Heart left ventricle (tissue), 16 donors: ENCODE measurements at regions not wholly inside any gene's neighbourhood (a gene's known extent, or its start where the extent isn't known, plus 50 kb on each side); places are given as distances from the start of the nearest gene placed in this dataset.

ENCODE experiments used
- ATAC-seq, 4 donors: fragments of 200-7000 bp; cut with Tn5 transposase; one replicate each; pipeline ENCODE4 v1.9.1; 2020 to 2022; ENCODE audit warnings: moderate library complexity in 4 of 4, mild to moderate bottlenecking in 3 of 4, moderate number of reproducible peaks in 1 of 4
- DNase-seq, 5 donors: peaks; one replicate each; pipeline ENCODE4 v3.0.0-alpha.2; 2020
- H3K27ac ChIP-seq, 12 donors: fragments of 200-600 bp; sonication (generic) in 4 of 12; one replicate each; pipeline versions ENCODE4 v1.5.0 to v1.8.0; 2016 to 2022; ENCODE audit warnings: mild to moderate bottlenecking in 2 of 12
- H3K27me3 ChIP-seq, 9 donors: fragments of 200-600 bp; sonication (generic) in 2 of 9; one replicate each; pipeline versions ENCODE4 v1.5.1 to v1.8.0; 2016 to 2022; ENCODE audit warnings: mild to moderate bottlenecking in 3 of 9
- H3K36me3 ChIP-seq, 9 donors: fragments of 200-600 bp; sonication (generic) in 2 of 9; one replicate each; pipeline versions ENCODE4 v1.5.0 to v1.8.0; 2018 to 2022; ENCODE audit warnings: mild to moderate bottlenecking in 2 of 9
- H3K4me1 ChIP-seq, 12 donors: fragments of 200-600 bp; sonication (generic) in 4 of 12; one replicate each; pipeline versions ENCODE4 v1.5.0 to v1.8.0; 2016 to 2022; ENCODE audit warnings: mild to moderate bottlenecking in 3 of 12
- H3K4me3 ChIP-seq, 12 donors: fragments of 200-600 bp; sonication (generic) in 4 of 12; one replicate each; pipeline versions ENCODE4 v1.5.0 to v1.8.0; 2017 to 2022; ENCODE audit warnings: mild to moderate bottlenecking in 9 of 12, moderate library complexity in 4 of 12
- H3K9me3 ChIP-seq, 12 donors: fragments of 200-600 bp; sonication (generic) in 4 of 12; one replicate each; pipeline versions ENCODE4 v1.5.0 to v1.8.0; 2016 to 2022; ENCODE audit warnings: mild to moderate bottlenecking in 1 of 12
- CTCF ChIP-seq, 12 donors: fragments of 200-600 bp; sonication (generic) in 4 of 12; IDR thresholded peaks; one replicate each; pipeline versions ENCODE4 v1.5.0 to v1.8.0; 2018 to 2022; ENCODE audit warnings: antibody characterized with exemption in 12 of 12, mild to moderate bottlenecking in 5 of 12
- POLR2A ChIP-seq, 2 donors: fragments of 450-650 bp; IDR thresholded peaks; one replicate each; pipeline ENCODE4 v1.6.1; 2017; ENCODE audit warnings: antibody characterized with exemption in 2 of 2, mild to moderate bottlenecking in 2 of 2, moderate library complexity in 2 of 2
- WGBS, 4 donors: extraction: QIAGEN DNeasy Blood & Tissue Kit in 2 of 4; methylation state at CpG; one replicate each; pipeline versions ENCODE4 v1.1.5 to v1.1.7; 2013 to 2018; 5-methylcytosine and 5-hydroxymethylcytosine counted together
- intact Hi-C, 10 donors: fragments of 100-400 bp; cut with DNase I; formaldehyde crosslinking; loops; one replicate each; pipeline versions ENCODE4 v1.11.1 to v1.14.2; 2022
- donor health status: ischemic (EF 13 %, LVEDD 7.1; RV severe dilation, severe dysfunction).
- donor health status: healthy with polysubstance abuse.
- donor health status: DM: no; HTN: yes; CAD: no.
- donor health status: DM: no; HTN: no; CAD: no.
- donor health status: ischemic (EF 25% LVEDD 6.9; RV normal size, moderate dysfunction).
- donor health status: ischemic (EF 25% LVEDD 5.7; RV mildly dilated, moderate dysfunction).
- donor health status: healthy.
- donor health status: DM: yes; HTN: yes; CAD: no.
- donor health status: ischemic (EF 35%, LVEDD 5.7; RV mildly dilated, moderate dysfunction).
- donor health status: nonischemic (EF 11% LVEDD 7.7; RV severe dilation, severe dysfunction).
- donor health status: DM: yes; HTN: yes; CAD: no.
- donor health status: PGD.
- donor health status: ischemic (EF 29% LVEDD 5.4; RV normal size, mild dysfunction).
- donor health status: nonischemic (EF 23%, LVEDD 6.1; RV moderate dilation, normal function).

DNA sequence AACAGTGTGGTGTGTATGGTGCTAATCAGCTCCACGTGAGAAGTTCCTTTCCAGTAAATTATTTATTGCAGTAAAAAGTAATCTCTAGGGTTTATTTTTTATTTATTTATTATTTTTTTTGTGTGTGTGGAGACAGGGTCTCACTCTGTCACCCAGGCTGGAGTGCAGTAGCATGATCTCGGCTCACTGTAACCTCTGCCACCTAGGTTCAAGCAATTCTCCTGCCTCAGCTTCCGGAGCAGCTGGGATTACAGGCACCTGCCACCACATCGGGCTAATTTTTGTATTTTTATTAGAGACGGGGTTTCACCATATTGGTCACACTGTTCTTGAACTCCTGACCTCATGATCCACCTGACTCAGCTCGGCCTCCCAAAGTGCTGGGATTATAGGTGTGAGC, 606.9 kb downstream of the PCDH7 start:
- no peak for TF ChIP-seq POLR2A (IDR thresholded peaks at IDR 0.05)
- TF ChIP-seq CTCF (IDR thresholded peaks at IDR 0.05), result no peak
- ATAC-seq, result no peak
- DNase-seq, result no peak
- H3K9me3 ChIP-seq, result no peaks in the 10 kb centered on the region
- WGBS, 4 donors, result 88 to 93% (median 91%) methylated on average over 6 of the region's 6 CpGs
- H3K36me3 ChIP-seq, result no peaks in the 10 kb centered on the region
- no peaks in the 10 kb centered on the region for H3K4me1 ChIP-seq
- no peak overlapping the region for H3K4me3 ChIP-seq
- intact Hi-C loops, result no loop called here
- H3K27me3 ChIP-seq, result no peaks in the 10 kb centered on the region
- H3K27ac ChIP-seq, result no peak overlapping the region

GRCh38 chr4:31328932-31329331, 608.8 kb downstream of the PCDH7 start:
- Histone ChIP-seq H3K27ac (no peak overlapping the region), H3K27me3 (no peaks in the 10 kb centered on the region), H3K9me3 (no peaks in the 10 kb centered on the region), H3K36me3 (no peaks in the 10 kb centered on the region), H3K4me3 (no peak overlapping the region), H3K4me1 (no peaks in the 10 kb centered on the region)
- no peak for ATAC-seq
- TF ChIP-seq POLR2A (IDR thresholded peaks at IDR 0.05) (no peak), CTCF (IDR thresholded peaks at IDR 0.05) (no peak)
- DNase-seq, result no peak
- 26 to 55% (median 35%) methylated on average over 1 of the region's 1 CpG for WGBS, 4 donors
- intact Hi-C loops, result no loop called here

GRCh38 chr4:31334086-31334910, 614.1 kb downstream of the PCDH7 start:
- Histone ChIP-seq H3K4me3 (no peak overlapping the region), H3K4me1 (no peaks in the 10 kb centered on the region), H3K36me3 (no peaks in the 10 kb centered on the region), H3K27me3 (no peaks in the 10 kb centered on the region), H3K9me3 (no peaks in the 10 kb centered on the region), H3K27ac (no peak overlapping the region)
- intact Hi-C loops, result no loop called here
- ATAC-seq (no peak), DNase-seq (no peak)
- TF ChIP-seq CTCF (IDR thresholded peaks at IDR 0.05), result no peak
- WGBS, 4 donors, result 80 to 85% (median 82%) methylated on average over 2 of the region's 2 CpGs

GRCh38 chr4:31338000-31338399, 617.8 kb downstream of the PCDH7 start:
- Histone ChIP-seq H3K4me1 (no peaks in the 10 kb centered on the region), H3K27ac (no peak overlapping the region), H3K4me3 (no peak overlapping the region), H3K27me3 (no peaks in the 10 kb centered on the region), H3K36me3 (no peaks in the 10 kb centered on the region), H3K9me3 (peaks cover 0 to 14% (median 6%) of the 10 kb centered on the region in 12 donors)
- no peak for DNase-seq
- TF ChIP-seq POLR2A (IDR thresholded peaks at IDR 0.05) (no peak), CTCF (IDR thresholded peaks at IDR 0.05) (no peak)
- no peak for ATAC-seq
- intact Hi-C loops, result no loop called here
